Left ventricle myocardium inferior (tissue), 1 donor: ENCODE measurements at regions not wholly inside any gene's neighbourhood (a gene's known extent, or its start where the extent isn't known, plus 50 kb on each side); places are given as distances from the start of the nearest gene placed in this dataset.
"Not testable (repeated sequence)": the region's sequence is repeated elsewhere in the genome, so short reads cannot be mapped to it uniquely, and the experiment has no call there.

Experiments
- DNase-seq: peaks from one replicate; pipeline ENCODE4 v3.0.0-alpha.2; 2020
- H3K27ac ChIP-seq: fragments of 200-600 bp; replicated peaks from 2 replicates; pipeline ENCODE4 v1.8.0; 2021
- H3K27me3 ChIP-seq: fragments of 200-600 bp; 2 replicates; pipeline ENCODE4 v1.8.0; 2021; ENCODE audit warnings: low read depth
- H3K36me3 ChIP-seq: fragments of 200-600 bp; 2 replicates; pipeline ENCODE4 v1.8.0; 2021
- H3K4me1 ChIP-seq: fragments of 200-600 bp; 2 replicates; pipeline ENCODE4 v1.8.0; 2021
- H3K4me3 ChIP-seq: fragments of 200-600 bp; 2 replicates; pipeline ENCODE4 v1.8.0; 2021; ENCODE audit warnings: mild to moderate bottlenecking, moderate library complexity
- H3K9me3 ChIP-seq: fragments of 200-600 bp; replicated peaks from 2 replicates; pipeline ENCODE4 v1.8.0; 2021
- intact Hi-C: fragments of 100-400 bp; cut with micrococcal nuclease; formaldehyde crosslinking; loops from one replicate; pipeline ENCODE4 v1.11.0; 2022
- TF ChIP-seq, protein P1 (sequence below): fragments of 200-600 bp; IDR thresholded peaks from 2 replicates; pipeline ENCODE4 v1.8.0; 2021; ENCODE audit warnings: antibody characterized with exemption, mild to moderate bottlenecking, borderline replicate concordance
- donor health status: DM: no; HTN: yes; CAD: no; lungs with severe emphysema.

- intact Hi-C loops: no loop called here
- Histone ChIP-seq H3K9me3 (no peaks in the 10 kb centered on the region), H3K27me3 (no peaks in the 10 kb centered on the region), H3K4me1 (no peaks in the 10 kb centered on the region), H3K4me3 (no peak overlapping the region), H3K36me3 (no peaks in the 10 kb centered on the region), H3K27ac (no peak overlapping the region)
- TF ChIP-seq, protein P1, sequence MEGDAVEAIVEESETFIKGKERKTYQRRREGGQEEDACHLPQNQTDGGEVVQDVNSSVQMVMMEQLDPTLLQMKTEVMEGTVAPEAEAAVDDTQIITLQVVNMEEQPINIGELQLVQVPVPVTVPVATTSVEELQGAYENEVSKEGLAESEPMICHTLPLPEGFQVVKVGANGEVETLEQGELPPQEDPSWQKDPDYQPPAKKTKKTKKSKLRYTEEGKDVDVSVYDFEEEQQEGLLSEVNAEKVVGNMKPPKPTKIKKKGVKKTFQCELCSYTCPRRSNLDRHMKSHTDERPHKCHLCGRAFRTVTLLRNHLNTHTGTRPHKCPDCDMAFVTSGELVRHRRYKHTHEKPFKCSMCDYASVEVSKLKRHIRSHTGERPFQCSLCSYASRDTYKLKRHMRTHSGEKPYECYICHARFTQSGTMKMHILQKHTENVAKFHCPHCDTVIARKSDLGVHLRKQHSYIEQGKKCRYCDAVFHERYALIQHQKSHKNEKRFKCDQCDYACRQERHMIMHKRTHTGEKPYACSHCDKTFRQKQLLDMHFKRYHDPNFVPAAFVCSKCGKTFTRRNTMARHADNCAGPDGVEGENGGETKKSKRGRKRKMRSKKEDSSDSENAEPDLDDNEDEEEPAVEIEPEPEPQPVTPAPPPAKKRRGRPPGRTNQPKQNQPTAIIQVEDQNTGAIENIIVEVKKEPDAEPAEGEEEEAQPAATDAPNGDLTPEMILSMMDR: no peak
- no peak for DNase-seq
These were observed 91.2 kb upstream of the UXS1 start for GRCh38 chr2:106285237-106285829.

DNA sequence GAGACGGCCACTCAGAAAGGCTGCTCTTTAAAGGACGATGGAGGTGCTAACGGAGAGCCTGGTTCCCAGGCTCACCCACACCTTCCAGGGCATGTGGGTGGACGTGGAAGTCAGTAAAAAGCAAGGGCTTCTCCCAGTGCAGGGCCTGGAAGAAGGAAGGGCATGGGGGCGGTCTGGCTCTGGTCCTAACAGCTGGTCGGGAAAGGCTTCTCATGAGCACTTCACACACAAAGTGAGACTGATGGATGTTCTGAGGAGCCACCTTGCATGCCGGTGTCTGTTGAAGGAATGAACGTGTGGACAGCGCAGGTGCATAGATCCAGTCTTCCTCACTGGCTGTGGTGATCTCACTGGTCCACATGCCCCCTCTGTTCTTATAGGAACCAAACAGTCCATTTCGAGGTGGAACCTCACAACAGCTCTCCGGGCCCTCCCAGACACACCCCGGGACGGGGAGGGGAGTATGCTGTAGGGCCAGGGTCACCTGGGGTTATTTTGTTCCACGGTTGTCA is 90.6 kb upstream of the UXS1 start:
- no peak for DNase-seq
- no peaks in the 10 kb centered on the region for H3K27me3 ChIP-seq
- H3K4me1 ChIP-seq: no peaks in the 10 kb centered on the region
- intact Hi-C loops: no loop called here
- TF ChIP-seq, protein P1: no peak
- H3K9me3 ChIP-seq: no peaks in the 10 kb centered on the region
- no peaks in the 10 kb centered on the region for H3K36me3 ChIP-seq
- H3K4me3 ChIP-seq: no peak overlapping the region
- no peak overlapping the region for H3K27ac ChIP-seq

- H3K9me3 ChIP-seq: no peaks in the 10 kb centered on the region
- H3K4me3 ChIP-seq: no peak overlapping the region
- no peaks in the 10 kb centered on the region for H3K27me3 ChIP-seq
- DNase-seq: no peak
- H3K4me1 ChIP-seq: no peaks in the 10 kb centered on the region
- TF ChIP-seq, protein P1: no peak
- intact Hi-C loops: no loop called here
- no peak overlapping the region for H3K27ac ChIP-seq
- H3K36me3 ChIP-seq: no peaks in the 10 kb centered on the region
These were observed 90.2 kb upstream of the UXS1 start for GRCh38 chr2:106284255-106284654.

DNA sequence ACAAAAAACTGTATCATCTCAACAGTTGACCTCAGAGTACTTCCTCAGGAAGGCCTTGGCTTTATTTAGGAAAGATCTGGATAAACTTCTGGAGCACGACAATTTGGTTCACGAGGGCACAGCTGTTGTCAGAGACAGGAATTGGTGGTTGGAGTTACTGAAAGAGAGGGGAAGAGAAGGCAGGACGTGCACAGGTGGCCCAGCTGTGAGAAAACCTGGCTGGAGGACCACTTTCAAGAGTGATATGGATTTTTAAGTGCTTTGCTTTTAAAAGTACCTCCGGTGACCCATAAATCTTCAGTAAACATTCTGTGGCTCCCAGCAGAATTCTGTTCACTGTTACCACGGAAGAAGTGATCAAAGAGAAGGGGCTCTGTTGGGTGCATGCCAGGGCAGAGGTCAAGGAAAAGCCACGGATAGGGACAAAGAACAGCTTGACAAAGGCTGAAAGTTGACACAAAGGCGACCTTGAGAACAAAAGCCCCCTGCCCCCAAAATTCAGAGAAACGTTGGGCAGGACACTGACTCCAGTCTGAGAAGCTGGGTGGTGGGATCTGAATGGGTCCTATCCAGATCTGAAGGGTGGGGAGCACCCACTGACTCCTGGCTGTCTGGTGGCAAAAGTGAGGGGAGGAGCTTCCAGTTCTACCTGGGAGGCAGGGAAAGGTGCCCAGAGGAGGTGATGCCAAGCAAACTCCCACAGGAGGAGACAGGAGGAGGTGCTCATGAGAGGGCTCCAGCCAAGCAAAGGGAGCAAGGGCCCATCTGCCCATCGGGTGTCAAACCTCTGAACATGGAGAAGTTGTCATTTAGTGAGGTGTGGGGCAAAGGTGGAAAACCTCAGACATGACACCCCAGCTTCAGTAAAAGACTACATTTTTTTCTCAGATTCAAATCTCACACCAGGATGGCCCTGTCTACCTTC is 89.4 kb upstream of the UXS1 start:
- intact Hi-C loops, H3K4me3 ChIP-seq, H3K27ac ChIP-seq: not testable (repeated sequence)

GRCh38 chr2:106282462-106283170 is 88.5 kb upstream of the UXS1 start:
- Histone ChIP-seq H3K27ac (no peak overlapping the region), H3K9me3 (no peaks in the 10 kb centered on the region), H3K27me3 (no peaks in the 10 kb centered on the region), H3K36me3 (no peaks in the 10 kb centered on the region), H3K4me3 (no peak overlapping the region), H3K4me1 (peaks cover 5% of the 10 kb centered on the region)
- TF ChIP-seq, protein P1: no peak
- intact Hi-C loops: no loop called here
- no peak for DNase-seq

More for the DNA sequence above, 89.4 kb upstream of the UXS1 start:
- H3K4me1 ChIP-seq, H3K36me3 ChIP-seq, H3K27me3 ChIP-seq, DNase-seq, H3K9me3 ChIP-seq: not testable (repeated sequence)

DNA sequence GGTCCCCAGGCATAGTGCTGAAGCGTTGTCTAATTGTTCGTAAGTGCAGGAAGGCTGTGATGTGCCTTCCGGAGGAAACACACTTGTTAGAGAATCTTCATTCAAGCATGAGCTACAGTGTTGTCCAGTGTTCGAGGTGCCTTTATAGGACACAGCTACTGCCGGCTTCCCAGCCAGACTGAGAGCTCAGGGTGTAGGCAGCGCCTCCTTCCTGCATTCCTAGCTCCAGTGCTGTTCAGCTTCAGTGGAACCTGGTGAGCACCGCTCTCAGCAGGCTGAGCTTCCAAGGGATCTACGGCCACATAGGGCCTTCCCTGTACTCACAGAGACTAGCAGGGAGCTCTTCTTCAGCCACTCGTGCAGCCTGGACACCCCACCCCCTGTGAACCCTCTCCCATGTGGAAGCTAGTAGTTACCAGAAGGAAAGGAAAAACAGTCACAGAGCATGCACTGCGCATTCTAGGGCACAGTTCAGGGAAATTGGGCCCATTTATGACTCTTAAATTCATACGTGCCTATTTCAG is 87.9 kb upstream of the UXS1 start:
- H3K27me3 ChIP-seq, H3K9me3 ChIP-seq, H3K36me3 ChIP-seq, intact Hi-C loops, H3K4me3 ChIP-seq, H3K27ac ChIP-seq, H3K4me1 ChIP-seq, DNase-seq: not testable (repeated sequence)
